NCI-H82 (cell line): ENCODE measurements at regions not wholly inside any gene's neighbourhood (a gene's known extent, or its start where the extent isn't known, plus 50 kb on each side); places are given as distances from the start of the nearest gene placed in this dataset.
"Not testable (repeated sequence)": the region's sequence is repeated elsewhere in the genome, so short reads cannot be mapped to it uniquely, and the experiment has no call there.

ENCODE experiments used
- DNase-seq: peaks from one replicate; lab custom pipeline; 2025; lab: John Stamatoyannopoulos, UW

- no peak for DNase-seq
These were observed 193.6 kb upstream of the SATB1 start for GRCh38 chr3:18618723-18619122.

- DNase-seq: no peak
These were observed 186.9 kb upstream of the SATB1 start for GRCh38 chr3:18611991-18612390.

GRCh38 chr3:18609187-18609586 lies 184.0 kb upstream of the SATB1 start:
- DNase-seq: no peak

- DNase-seq: no peak
These were observed 172.8 kb upstream of the SATB1 start for GRCh38 chr3:18597919-18598318.

- no peak for DNase-seq
These were observed 168.1 kb upstream of the SATB1 start for GRCh38 chr3:18593231-18593630.

GRCh38 chr3:18591120-18591519 lies 166.0 kb upstream of the SATB1 start:
- no peak for DNase-seq

DNA sequence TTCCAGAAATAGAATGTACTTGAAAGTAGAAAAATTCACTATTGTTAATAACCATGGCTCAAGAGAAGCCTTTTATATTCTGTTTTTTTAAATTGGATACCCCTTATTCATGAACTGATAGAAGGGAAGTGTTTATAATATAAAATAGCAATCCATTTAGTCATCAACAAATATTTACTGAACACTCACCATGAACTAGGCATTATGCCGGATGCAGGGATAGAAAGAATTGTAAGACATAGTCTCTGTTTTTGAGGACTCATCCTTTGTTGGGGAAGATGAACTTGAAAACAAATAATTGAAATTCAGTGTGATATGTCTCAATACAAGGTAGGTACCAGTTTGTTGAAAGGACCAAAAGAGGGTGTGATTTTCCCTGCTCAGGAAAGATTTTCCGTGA lies 160.9 kb upstream of the SATB1 start:
- no peak for DNase-seq

- DNase-seq: no peak
These were observed 160.1 kb upstream of the SATB1 start for GRCh38 chr3:18585004-18585968.

DNA sequence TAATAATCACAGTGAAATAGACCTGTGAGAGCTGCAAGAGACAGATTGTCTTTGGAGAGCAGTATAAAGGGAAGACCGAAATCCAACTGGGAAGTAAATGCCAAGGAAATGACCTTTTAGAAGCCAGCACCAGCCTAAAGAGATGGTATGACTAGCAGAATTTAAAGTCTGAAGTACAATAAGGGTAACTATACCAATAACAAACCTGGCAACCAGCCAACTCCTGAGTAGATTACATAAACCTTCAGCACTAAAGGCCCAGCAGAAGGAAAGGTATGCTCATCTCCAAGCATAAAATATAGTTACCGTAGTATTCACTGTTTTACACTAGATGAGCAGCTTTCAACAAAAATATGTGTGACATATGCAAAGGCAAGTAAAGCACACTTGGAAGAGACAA lies 155.1 kb upstream of the SATB1 start:
- peak; percentile 27 for DNase-seq

GRCh38 chr3:18579661-18580060 lies 154.5 kb upstream of the SATB1 start:
- DNase-seq: no peak

GRCh38 chr3:18575573-18575972 lies 150.4 kb upstream of the SATB1 start:
- no peak for DNase-seq

GRCh38 chr3:18572809-18573208 lies 147.7 kb upstream of the SATB1 start:
- no peak for DNase-seq

- no peak for DNase-seq
These were observed 142.2 kb upstream of the SATB1 start for GRCh38 chr3:18567293-18567692.

- DNase-seq: no peak
These were observed 137.4 kb upstream of the SATB1 start for GRCh38 chr3:18562364-18563154.

DNA sequence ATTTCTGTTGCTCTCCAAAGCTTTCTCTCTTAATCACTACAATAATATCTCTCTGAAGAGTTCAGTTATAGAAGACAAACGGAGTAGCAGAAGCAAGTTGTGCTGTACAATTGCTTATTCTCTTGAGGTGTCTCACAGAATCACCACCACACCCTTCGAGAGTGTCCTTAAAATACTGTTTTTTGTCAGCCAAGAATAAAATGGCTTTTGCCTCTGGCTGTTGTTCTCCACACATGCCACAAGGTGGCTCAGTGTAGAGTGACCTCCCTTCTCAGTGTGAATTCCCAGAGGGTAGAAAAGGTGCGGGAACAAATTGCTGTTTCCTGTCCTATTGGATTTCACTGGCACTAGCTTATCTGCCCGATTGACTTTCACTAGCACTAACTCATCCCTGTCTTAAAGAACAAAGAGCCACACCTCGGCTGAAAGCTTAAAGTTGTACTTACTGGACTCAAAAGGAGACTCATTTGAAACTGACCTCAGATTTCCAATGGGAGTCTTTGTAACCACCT lies 134.2 kb upstream of the SATB1 start:
- DNase-seq: peak; percentile 73

DNA sequence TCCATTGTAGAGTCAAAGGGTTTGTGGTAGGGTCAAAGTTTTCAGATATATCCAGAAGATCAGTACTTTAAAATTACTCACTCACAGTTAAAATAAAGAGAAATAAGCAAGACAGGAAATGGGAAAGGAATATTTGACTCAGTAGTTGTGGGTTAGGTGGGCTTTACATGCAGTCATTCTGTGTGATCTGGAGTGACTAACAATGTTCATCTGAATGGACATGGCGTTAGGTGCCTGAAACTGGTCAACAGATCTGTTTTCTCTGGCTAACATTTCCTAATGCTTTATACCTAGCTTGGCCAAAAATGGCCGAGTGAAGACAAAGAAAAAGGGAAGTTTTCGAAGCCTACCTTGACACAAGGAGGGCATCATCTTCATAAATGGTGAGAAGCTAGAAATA lies 133.4 kb upstream of the SATB1 start:
- no peak for DNase-seq

DNA sequence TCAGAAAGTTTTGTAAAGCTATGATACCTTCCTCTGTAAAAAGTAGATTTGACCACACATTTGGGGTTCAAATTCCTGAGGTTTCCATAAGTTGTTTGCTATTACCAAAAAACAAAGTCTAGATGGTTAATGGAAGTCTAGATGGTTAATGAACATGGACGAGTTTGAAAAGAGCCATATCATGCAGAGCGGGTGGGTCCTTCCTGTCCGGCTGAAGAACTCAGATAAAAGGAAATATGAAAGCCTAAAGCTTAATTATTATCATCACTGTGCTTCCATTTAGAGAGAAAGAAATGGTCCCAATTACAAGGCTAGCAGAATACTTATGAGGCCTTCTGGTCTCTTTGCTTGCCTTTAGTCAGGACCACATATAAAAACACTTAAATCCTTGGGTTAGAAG lies 132.1 kb upstream of the SATB1 start:
- no peak for DNase-seq

DNA sequence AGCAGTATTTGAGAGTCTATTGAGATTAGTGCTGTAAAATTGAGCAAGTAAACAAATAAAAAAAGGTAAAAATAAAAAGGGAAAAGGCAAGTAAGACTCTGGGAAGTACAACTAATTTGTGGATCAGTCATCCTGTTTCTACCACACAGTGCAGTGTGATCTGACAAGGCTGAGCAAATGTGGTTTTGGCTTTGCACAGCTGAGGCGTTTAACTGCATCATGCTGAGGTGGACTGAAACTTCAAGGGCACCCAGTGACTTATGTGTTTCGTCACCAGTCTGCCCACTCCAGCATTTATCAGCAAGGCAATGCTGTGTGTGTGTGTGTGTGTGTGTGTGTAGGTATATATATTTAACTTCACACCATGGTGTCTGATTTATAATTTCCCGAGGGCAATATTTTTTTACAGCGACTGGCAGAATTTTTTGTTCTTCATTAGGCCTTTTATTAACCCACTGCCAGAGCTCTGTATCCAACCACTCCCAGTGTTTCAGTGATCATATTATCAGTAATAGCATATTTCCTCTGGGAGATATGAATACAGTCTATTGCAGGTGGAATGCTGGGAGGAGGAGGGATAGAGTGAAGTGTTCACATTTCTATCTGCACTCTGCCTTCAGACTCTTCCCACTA lies 131.5 kb upstream of the SATB1 start:
- DNase-seq: no peak

DNA sequence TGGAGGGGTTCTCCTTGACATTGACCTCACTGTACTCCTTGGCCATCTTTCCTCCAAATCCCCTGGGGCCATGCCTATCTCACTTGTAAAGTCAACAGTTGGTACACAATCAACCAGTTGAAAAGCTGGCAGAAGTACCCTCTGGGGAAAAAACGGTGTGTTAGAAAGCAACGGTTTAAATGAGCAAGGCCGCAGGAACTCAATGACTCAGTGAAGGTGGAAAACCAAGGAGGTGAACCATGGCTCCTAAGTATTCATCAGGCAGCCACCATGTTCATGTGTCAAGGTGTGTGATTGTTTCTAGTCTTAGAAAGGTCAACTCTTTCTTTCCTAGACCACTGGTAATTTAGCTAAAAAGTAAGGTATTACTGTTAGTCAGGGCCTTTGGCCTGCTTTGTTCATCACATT lies 130.9 kb upstream of the SATB1 start:
- no peak for DNase-seq

- not testable (repeated sequence) for DNase-seq
These were observed 127.5 kb upstream of the SATB1 start for GRCh38 chr3:18552579-18553105.

DNA sequence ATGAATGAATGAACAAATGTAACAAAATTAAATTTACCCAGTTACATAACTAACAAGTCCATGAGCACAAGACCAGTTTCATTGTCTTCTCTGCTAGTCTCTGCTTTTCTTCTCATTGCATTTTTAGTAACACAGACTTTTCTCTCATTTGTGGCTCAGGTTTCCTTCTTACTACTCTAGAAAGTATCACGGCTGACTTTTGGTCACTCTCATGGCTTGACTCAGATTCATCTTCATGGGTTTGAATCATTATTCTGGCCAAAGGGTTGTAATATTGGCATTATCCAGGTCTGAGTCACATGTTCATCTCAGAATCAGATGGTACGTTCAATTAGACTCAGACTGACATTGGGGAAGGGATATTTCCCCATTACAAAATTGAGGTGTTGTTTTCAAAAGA lies 121.5 kb upstream of the SATB1 start:
- DNase-seq: no peak

DNA sequence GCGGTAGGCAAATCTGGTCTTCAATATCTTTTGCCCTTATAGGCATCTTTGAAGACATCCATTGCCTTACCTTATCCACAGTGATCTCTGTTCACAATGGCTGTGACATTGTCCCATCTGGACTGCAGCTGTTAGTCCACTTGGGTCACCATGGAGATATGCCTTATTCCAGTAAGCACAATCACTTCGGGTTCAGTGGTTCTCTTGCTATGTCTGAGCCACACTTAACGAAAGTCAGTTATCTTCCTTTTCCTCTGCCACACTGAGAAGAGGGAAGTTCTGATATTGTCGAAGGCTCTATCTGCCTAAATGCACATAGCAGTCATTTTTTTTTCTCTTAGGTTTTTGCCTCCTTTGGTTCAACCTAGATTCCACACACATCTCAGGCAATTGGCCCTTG lies 119.0 kb upstream of the SATB1 start:
- DNase-seq: peak; percentile 7
